Cardiac septum (tissue), 1 donor: ENCODE measurements at regions not wholly inside any gene's neighbourhood (a gene's known extent, or its start where the extent isn't known, plus 50 kb on each side); places are given as distances from the start of the nearest gene placed in this dataset.
"Not testable (repeated sequence)": the region's sequence is repeated elsewhere in the genome, so short reads cannot be mapped to it uniquely, and the experiment has no call there.

Experiments
- DNase-seq: peaks from one replicate; pipeline ENCODE4 v3.0.0-alpha.2; 2020; ENCODE audit warnings: low spot score
- intact Hi-C: fragments of 100-400 bp; cut with DNase I; formaldehyde crosslinking; loops from one replicate; pipeline ENCODE4 v1.14.0; 2022
- donor health status: DM: no; HTN: no; CAD: no.

GRCh38 chr7:91353848-91354247, 89.6 kb downstream of the FZD1 start:
- DNase-seq: no peak
- intact Hi-C loops: no loop called here

- DNase-seq: no peak
- intact Hi-C loops: no loop called here
Measured at GRCh38 chr7:91355695-91356435, 91.6 kb downstream of the FZD1 start.

DNA sequence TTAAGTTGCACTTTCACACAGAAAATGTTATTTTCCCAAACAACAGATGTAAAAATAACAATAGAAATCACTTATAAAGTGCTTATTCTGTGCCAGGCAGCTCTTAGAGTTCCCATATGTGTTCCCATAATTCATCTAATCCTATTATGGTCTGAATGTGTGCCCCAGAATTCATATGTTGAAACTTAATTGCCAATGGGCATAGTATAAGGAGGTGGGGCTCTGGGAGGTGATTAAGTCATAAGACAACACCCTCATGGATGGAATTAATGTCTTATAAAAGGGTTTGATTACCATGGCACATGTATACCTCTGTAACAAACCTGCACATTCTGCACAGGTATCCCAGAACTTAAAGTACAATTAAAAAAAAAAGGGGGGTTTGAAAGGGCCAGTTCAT, 92.7 kb downstream of the FZD1 start:
- intact Hi-C loops: no loop called here
- no peak for DNase-seq

GRCh38 chr7:91357379-91357778, 93.1 kb downstream of the FZD1 start:
- intact Hi-C loops: no loop called here

GRCh38 chr7:91357901-91358300, 93.7 kb downstream of the FZD1 start:
- intact Hi-C loops: no loop called here
- DNase-seq: no peak

More at GRCh38 chr7:91357379-91357778, 93.1 kb downstream of the FZD1 start:
- DNase-seq: no peak

- intact Hi-C loops: no loop called here
Measured at GRCh38 chr7:91358303-91358702, 94.1 kb downstream of the FZD1 start.

DNA sequence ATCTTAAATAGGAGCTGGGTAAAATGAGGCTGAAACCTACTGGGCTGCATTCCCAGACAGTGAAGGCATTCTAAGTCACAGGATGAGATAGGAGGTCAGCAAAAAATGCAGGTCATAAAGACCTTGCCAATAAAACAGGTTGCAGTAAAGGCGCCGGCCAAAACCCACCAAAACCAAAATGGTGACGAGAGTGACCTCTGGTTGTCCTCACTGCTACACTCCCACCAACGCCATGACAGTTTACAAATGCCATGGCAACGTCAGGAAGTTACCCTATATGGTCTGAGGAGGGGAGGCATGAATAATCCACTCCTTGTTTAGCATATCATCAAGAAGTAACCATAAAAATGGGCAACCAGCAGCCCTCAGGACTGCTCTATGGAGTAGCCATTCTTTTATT, 100.9 kb downstream of the FZD1 start:
- DNase-seq, intact Hi-C loops: not testable (repeated sequence)

More at GRCh38 chr7:91358303-91358702, 94.1 kb downstream of the FZD1 start:
- DNase-seq: no peak

- intact Hi-C loops: no loop called here
- no peak for DNase-seq
Measured at GRCh38 chr7:91366091-91366490, 101.9 kb downstream of the FZD1 start.

GRCh38 chr7:91367812-91368578, 103.8 kb downstream of the FZD1 start:
- intact Hi-C loops: no loop called here
- no peak for DNase-seq

DNA sequence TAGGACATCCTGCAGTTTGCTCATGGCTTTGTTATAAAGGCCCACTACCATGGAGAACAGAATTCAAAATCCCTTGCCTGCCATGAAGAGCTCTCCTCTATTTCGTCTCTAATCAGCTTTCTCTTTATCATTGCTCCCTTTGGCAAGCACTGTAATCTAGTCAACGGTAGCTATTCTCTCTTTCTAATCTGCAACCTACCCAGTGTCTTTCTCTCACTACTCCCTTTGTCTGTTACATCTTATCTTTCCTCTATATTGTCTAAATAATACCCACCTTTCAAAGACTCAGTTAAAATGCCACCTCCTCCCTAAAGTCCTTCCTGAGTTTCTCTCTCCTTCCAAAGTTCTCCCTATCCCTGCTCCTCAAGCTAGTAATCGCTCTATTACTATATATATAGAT, 108.1 kb downstream of the FZD1 start:
- no peak for DNase-seq
- intact Hi-C loops: no loop called here

DNA sequence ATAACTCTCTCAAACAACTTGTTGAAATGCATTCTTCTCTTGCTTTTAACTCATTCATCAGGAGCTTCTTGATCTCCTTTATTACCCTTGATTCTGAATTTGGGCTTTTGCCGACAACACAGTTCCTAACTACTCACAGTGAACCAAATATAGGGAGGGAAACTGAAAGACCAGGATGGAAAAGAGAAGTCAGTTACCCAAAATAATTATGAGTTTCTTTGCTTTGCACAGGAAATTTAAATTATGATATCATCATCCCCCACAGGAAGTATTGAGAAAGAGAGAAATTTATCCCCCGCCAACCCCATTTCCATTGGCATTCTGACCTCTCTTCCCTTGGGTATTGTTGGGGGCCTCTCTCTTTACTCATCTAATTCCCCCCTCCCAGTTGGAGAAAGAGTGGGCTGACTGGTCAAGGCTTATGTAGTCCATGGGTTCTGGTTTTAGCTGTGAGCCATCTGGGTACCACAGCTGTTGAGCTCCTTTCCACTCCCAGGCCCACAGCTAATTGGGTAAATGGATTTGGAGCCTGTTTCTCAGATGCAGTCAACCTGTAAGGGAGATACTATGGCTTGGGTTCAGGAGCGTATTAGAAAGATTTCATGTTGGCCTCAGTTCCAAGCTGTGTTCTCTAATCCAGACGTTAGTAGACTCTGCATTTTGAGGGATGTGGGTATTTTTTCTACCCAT, 109.0 kb downstream of the FZD1 start:
- intact Hi-C loops: no loop called here
- DNase-seq: no peak

GRCh38 chr7:91374321-91374989, 110.2 kb downstream of the FZD1 start:
- intact Hi-C loops: no loop called here

DNA sequence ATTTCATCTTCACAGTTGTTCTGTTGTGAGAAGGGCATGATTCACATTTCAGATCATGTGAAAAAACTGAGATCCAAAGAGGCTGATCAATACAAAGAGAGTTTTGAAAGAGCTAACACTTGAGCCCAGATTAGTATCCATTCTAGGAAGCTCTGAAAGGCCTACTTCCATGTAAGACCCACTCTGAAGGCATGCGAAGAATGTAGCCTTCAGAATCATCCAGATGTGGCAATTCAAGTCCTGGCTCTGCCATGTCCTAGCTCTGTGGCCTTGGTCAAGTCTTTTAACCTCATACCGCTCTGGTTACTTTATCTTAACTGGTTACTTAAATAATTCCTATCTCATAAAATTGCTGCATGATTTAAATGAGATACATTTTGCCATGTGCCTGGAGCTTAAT, 111.1 kb downstream of the FZD1 start:
- intact Hi-C loops: no loop called here
- DNase-seq: no peak

More at GRCh38 chr7:91374321-91374989, 110.2 kb downstream of the FZD1 start:
- no peak for DNase-seq

DNA sequence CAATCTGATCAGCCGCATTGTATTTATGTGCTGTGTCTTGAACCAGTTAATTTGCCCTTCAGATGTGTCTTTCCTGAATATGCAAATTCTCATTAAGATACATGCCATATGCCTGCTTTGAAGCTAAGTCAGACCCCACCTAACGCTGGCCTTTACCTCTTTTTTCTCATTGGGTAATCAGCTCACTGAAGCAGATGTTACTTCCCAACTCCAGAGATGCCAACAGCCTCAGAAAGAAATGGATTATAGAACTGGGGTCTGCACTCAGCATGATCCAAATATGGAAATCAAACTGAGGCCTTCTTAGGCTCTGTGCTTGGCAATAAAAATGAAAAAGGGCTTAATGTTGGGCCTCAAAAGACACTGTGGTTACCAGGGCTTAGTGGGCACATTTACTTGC, 113.9 kb downstream of the FZD1 start:
- DNase-seq: no peak
- intact Hi-C loops: no loop called here

DNA sequence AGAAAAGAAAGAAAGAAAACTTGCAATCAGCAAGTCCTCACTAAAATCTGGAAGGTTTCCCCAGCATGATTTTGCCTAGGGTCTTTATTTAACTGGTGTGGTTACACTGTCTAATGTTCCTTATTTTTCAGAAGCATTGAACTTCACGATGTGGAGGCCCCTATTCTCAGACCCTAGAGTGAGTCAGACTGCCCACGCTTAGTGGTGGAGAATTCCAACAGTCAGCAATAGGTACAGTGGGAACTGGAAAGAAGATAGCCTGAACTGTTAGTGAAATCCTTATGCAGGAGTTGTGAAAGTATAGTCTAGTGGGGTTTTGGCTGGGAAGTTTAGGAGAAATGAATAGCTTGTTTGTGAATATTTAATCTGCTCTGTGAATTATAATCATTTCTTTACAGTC, 115.0 kb downstream of the FZD1 start:
- DNase-seq: no peak
- intact Hi-C loops: no loop called here

DNA sequence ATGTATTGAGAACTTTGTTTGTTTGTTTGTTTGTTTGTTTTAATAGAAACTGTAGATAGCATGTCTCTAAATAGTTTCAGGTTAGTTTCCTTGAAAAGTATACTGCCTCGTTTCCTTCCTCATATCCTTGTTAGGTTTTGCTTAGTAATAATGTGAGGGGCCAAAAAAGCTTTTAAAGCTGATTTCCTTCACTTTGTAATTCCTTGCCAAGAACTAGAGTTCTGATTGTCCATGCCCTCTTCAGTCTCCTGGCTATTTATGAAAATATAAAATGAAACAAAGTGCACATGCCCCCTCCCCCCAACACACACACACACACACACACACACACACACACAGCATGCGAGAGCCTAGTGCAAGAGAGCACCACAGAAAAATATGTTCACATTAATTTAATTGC, 115.8 kb downstream of the FZD1 start:
- intact Hi-C loops: no loop called here
- no peak for DNase-seq

DNA sequence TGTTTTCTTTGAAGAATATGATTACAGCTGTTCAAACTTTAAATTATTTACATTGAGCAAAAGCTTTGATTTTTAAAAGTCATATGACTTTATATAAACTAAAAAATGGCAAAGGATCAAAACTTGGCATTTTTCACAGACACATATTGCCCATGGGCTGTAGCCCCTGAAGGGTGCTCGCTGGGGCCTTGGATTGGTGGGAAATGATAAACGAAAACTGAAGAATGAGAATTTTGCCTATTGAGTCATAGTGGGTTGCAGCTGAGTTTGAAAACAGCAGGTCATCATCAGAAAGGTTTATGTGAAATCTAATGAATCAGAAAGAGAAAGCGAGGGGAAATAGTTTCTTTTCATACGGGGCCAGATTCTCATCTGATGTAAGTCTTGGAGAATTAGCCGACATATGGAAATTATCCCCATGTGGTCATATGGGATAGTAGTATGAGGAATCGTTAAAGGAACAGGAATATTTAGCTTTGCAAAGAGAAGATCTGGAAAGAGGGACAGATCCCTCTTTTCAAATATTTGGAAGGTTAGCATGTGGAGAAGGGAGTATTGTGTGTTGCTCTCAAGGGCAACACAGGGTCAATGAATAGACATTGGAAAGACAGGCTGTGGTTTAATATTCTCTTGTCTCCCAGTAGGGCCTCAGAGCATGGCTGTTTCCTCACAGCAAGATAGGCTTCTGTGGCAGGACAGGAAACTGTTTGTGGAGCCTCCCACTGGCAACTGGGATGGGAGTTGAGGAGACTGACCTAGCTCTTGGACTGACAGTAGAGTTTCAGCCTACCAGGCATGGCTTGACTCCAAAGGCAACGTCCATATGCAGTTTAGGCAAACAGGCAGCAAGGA, 119.0 kb downstream of the FZD1 start:
- intact Hi-C loops: no loop called here
- no peak for DNase-seq

DNA sequence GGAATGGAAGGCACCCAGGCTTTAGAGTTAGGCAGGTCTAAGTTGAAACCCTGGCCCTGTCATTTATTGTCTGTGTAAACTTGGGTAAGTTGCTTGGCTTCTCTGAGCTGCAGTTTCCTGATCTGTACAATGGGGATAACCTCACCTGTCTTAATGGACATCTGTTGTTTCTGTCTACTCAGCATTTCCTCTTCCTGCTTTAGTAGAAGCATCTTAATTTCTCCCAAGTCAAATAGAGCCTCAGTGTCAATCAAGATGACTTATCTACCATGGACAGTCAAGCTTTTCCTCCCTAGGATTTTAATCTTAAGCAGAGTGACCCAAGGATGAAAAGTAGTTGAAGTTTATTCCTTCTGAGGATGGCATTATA, 119.7 kb downstream of the FZD1 start:
- DNase-seq: no peak
- intact Hi-C loops: no loop called here

DNA sequence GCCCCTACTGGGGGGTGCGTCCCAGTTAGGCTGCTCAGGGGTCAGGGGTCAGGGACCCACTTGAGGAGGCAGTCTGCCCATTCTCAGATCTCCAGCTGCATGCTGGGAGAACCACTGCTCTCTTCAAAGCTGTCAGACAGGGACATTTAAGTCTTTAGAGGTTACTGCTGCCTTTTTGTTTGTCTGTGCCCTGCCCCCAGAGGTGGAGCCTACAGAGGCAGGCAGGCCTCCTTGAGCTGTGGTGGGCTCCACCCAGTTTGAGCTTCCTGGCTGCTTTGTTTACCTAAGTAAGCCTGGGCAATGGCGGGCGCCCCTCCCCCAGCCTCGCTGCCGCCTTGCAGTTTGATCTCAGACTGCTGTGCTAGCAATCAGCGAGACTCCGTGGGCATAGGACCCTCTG, 130.5 kb downstream of the FZD1 start:
- intact Hi-C loops, DNase-seq: not testable (repeated sequence)
